GM19397 (cell line): ENCODE measurements at regions not wholly inside any gene's neighbourhood (a gene's known extent, or its start where the extent isn't known, plus 50 kb on each side); places are given as distances from the start of the nearest gene placed in this dataset.
"Not testable (repeated sequence)": the region's sequence is repeated elsewhere in the genome, so short reads cannot be mapped to it uniquely, and the experiment has no call there.

Experiments used
- ATAC-seq: cut with Tn5 transposase; IDR thresholded peaks from one replicate; pipeline ENCODE4 v1.9.1; 2021; ENCODE audit warnings: mild to moderate bottlenecking, moderate library complexity; ENCODE audit not compliant: unreplicated experiment

- no peak for ATAC-seq
Observed at GRCh38 chr10:78335691-78336401, 302.2 kb downstream of the RPS24 start.

GRCh38 chr10:78336402-78336791, 302.7 kb downstream of the RPS24 start:
- no peak for ATAC-seq

- ATAC-seq: no peak
Observed at GRCh38 chr10:78337016-78337415, 303.4 kb downstream of the RPS24 start.

GRCh38 chr10:78337646-78338391, 304.2 kb downstream of the RPS24 start:
- ATAC-seq: no peak

- ATAC-seq: no peak
Observed at GRCh38 chr10:78338717-78339116, 305.1 kb downstream of the RPS24 start.

GRCh38 chr10:78339251-78339650, 305.6 kb downstream of the RPS24 start:
- no peak for ATAC-seq

GRCh38 chr10:78341953-78342614, 308.4 kb downstream of the RPS24 start:
- ATAC-seq: no peak

- no peak for ATAC-seq
Observed at GRCh38 chr10:78342827-78343653, 309.4 kb downstream of the RPS24 start.

GRCh38 chr10:78344257-78344656, 310.6 kb downstream of the RPS24 start:
- not testable (repeated sequence) for ATAC-seq

- ATAC-seq: not testable (repeated sequence)
Observed at GRCh38 chr10:78345515-78345914, 311.9 kb downstream of the RPS24 start.

- ATAC-seq: no peak
Observed at GRCh38 chr10:78346721-78347120, 313.1 kb downstream of the RPS24 start.

GRCh38 chr10:78348411-78349164, 314.9 kb downstream of the RPS24 start:
- no peak for ATAC-seq

- ATAC-seq: no peak
Observed at GRCh38 chr10:78349165-78349516, 315.5 kb downstream of the RPS24 start.

- ATAC-seq: no peak
Observed at GRCh38 chr10:78349911-78350663, 316.4 kb downstream of the RPS24 start.

- no peak for ATAC-seq
Observed at GRCh38 chr10:78351283-78351682, 317.6 kb downstream of the RPS24 start.

GRCh38 chr10:78351809-78352208, 318.1 kb downstream of the RPS24 start:
- no peak for ATAC-seq

GRCh38 chr10:78353636-78354035, 320.0 kb downstream of the RPS24 start:
- no peak for ATAC-seq

- no peak for ATAC-seq
Observed at GRCh38 chr10:78354101-78354500, 320.4 kb downstream of the RPS24 start.

- ATAC-seq: no peak
Observed at GRCh38 chr10:78356291-78356900, 322.7 kb downstream of the RPS24 start.
